MM.1S (cell line): ENCODE measurements at regions not wholly inside any gene's neighbourhood (a gene's known extent, or its start where the extent isn't known, plus 50 kb on each side); places are given as distances from the start of the nearest gene placed in this dataset.

Experiments
- DNase-seq: peaks from one replicate; pipeline ENCODE4 v3.0.0-alpha.2; 2015
- H2AFZ ChIP-seq: fragments of 300-600 bp; sonication (generic); 2 replicates; pipeline ENCODE4 v1.6.0; 2016; ENCODE audit warnings: antibody characterized with exemption, low read length
- H3F3A ChIP-seq: fragments of 300-600 bp; sonication (generic); 2 replicates; pipeline ENCODE4 v1.6.1; 2016; ENCODE audit warnings: mild to moderate bottlenecking, antibody characterized with exemption, low read length, moderate library complexity, mixed read lengths; ENCODE audit not compliant: insufficient read depth
- H3K27ac ChIP-seq: fragments of 300-600 bp; sonication (generic); 2 replicates; pipeline ENCODE4 v1.5.1; 2016; ENCODE audit warnings: mild to moderate bottlenecking, low read length
- H3K27me3 ChIP-seq: fragments of 300-600 bp; sonication (generic); replicated peaks from 2 replicates; pipeline ENCODE4 v1.6.0; 2016; ENCODE audit warnings: low read length; ENCODE audit not compliant: insufficient read depth
- H3K36me3 ChIP-seq: fragments of 300-600 bp; sonication (generic); replicated peaks from 2 replicates; pipeline ENCODE4 v1.6.1; 2016; ENCODE audit warnings: mild to moderate bottlenecking, low read length, mixed read lengths; ENCODE audit not compliant: insufficient read depth
- H3K4me1 ChIP-seq: fragments of 300-600 bp; sonication (generic); 2 replicates; pipeline ENCODE4 v1.6.1; 2016; ENCODE audit warnings: low read length, mixed read lengths
- H3K4me2 ChIP-seq: fragments of 300-600 bp; sonication (generic); 2 replicates; pipeline ENCODE4 v1.6.0; 2016; ENCODE audit warnings: low read depth, low read length
- H3K4me3 ChIP-seq: fragments of 300-600 bp; sonication (generic); 2 replicates; pipeline ENCODE4 v1.5.1; 2016; ENCODE audit warnings: low read length, mixed read lengths
- H3K79me2 ChIP-seq: fragments of 300-600 bp; sonication (generic); 2 replicates; pipeline ENCODE4 v1.6.1; 2016; ENCODE audit warnings: mixed run types, low read length, mixed read lengths
- H3K9ac ChIP-seq: fragments of 300-600 bp; sonication (generic); 2 replicates; pipeline ENCODE4 v1.6.1; 2016; ENCODE audit warnings: low read length, mixed read lengths
- H3K9me2 ChIP-seq: fragments of 300-600 bp; sonication (generic); replicated peaks from 2 replicates; pipeline ENCODE4 v1.6.1; 2016; ENCODE audit warnings: mild to moderate bottlenecking, low read length, mixed read lengths; ENCODE audit not compliant: insufficient read depth
- H3K9me3 ChIP-seq: fragments of 300-600 bp; sonication (generic); replicated peaks from 2 replicates; pipeline ENCODE4 v1.6.1; 2016; ENCODE audit warnings: mild to moderate bottlenecking, low read length, mixed read lengths; ENCODE audit not compliant: insufficient read depth
- H4K20me1 ChIP-seq: fragments of 300-600 bp; sonication (generic); 2 replicates; pipeline ENCODE4 v1.6.1; 2016; ENCODE audit warnings: mild to moderate bottlenecking, low read length, moderate library complexity, mixed read lengths; ENCODE audit not compliant: insufficient read depth
- CTCF ChIP-seq: fragments of 300-600 bp; sonication (generic); IDR thresholded peaks from 2 replicates; pipeline ENCODE4 v1.5.1; 2016; ENCODE audit warnings: antibody characterized with exemption, low read length, mixed read lengths
- EZH2 ChIP-seq: fragments of 300-600 bp; sonication (generic); optimal IDR thresholded peaks from 2 replicates; pipeline ENCODE3; 2017; ENCODE audit warnings: low read depth, mild to moderate bottlenecking, antibody characterized with exemption, low read length, mixed read lengths
- EZH2phosphoT487 ChIP-seq: fragments of 300-600 bp; sonication (generic); IDR thresholded peaks from 2 replicates; pipeline ENCODE4 v1.6.1; 2018; ENCODE audit warnings: antibody characterized with exemption, low read length

DNA sequence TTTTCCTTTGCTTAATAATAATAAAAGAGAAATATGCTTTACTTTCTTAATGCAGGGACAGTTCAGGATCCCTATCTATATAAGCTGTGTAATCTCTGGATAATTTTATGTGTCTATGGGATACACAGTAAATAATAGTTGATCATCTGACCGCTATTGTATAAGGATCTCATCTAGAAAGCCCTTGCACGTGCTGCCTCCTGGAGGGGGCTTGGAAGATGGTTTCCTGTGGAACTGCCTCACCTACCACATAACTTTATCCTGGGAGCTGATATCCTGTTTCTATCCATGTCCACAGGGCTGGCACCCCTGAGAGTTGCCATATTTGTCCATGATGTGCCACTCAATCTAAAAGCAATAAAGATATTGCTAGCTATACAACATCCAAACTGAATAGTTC, 139.3 kb upstream of the FRMPD4 start:
- Histone ChIP-seq H2AFZ (no peak overlapping the region), H3K36me3 (no peaks in the 10 kb centered on the region), H3F3A (no peaks in the 10 kb centered on the region), H3K27me3 (no peaks in the 10 kb centered on the region), H3K9me3 (no peaks in the 10 kb centered on the region), H4K20me1 (no peaks in the 10 kb centered on the region), H3K9ac (no peak overlapping the region), H3K27ac (no peak overlapping the region), H3K4me2 (no peak overlapping the region), H3K4me1 (no peaks in the 10 kb centered on the region), H3K4me3 (no peak overlapping the region), H3K79me2 (no peaks in the 10 kb centered on the region), H3K9me2 (no peaks in the 10 kb centered on the region)
- no peak for TF ChIP-seq EZH2
- TF ChIP-seq EZH2phosphoT487: no peak
- TF ChIP-seq CTCF: no peak
- no peak for DNase-seq

DNA sequence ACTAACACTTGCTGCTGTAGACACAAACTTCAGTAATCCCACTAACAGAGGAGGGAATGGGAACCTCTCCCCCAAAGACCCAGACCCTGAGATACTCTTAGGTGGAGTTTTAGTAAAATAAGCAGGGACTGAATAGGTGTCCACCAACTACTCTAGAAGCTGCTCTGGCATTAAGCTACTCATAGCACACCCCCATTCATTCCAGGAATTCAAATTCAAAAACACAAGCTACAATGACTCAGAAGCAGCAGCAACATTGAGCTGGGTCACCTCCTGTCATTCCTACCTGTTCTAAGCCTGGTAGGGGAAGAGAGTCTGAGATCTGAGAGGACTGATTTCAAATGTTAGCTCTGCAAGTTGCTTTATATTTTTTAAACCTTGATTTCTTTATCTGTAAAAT, 135.4 kb upstream of the FRMPD4 start:
- no peak overlapping the region for H3K27ac ChIP-seq
- H3K4me3 ChIP-seq: no peak overlapping the region
- H3K36me3 ChIP-seq: no peaks in the 10 kb centered on the region
- no peaks in the 10 kb centered on the region for H4K20me1 ChIP-seq
- DNase-seq: no peak
- no peaks in the 10 kb centered on the region for H3K4me1 ChIP-seq
- no peak for TF ChIP-seq CTCF
- TF ChIP-seq EZH2: no peak
- no peak for TF ChIP-seq EZH2phosphoT487
- no peak overlapping the region for H3K4me2 ChIP-seq
- no peaks in the 10 kb centered on the region for H3K9me2 ChIP-seq
- no peaks in the 10 kb centered on the region for H3K9me3 ChIP-seq
- no peaks in the 10 kb centered on the region for H3F3A ChIP-seq
- no peak overlapping the region for H2AFZ ChIP-seq
- H3K27me3 ChIP-seq: no peaks in the 10 kb centered on the region
- no peak overlapping the region for H3K9ac ChIP-seq
- H3K79me2 ChIP-seq: no peaks in the 10 kb centered on the region

- Histone ChIP-seq H3K4me3 (no peak overlapping the region), H3K27me3 (no peaks in the 10 kb centered on the region), H3K36me3 (no peaks in the 10 kb centered on the region), H3K9me3 (no peaks in the 10 kb centered on the region), H3K9ac (no peak overlapping the region), H3K4me2 (no peak overlapping the region), H3K9me2 (no peaks in the 10 kb centered on the region), H3K4me1 (no peaks in the 10 kb centered on the region), H3K79me2 (no peaks in the 10 kb centered on the region), H2AFZ (no peak overlapping the region), H4K20me1 (no peaks in the 10 kb centered on the region), H3F3A (no peaks in the 10 kb centered on the region), H3K27ac (no peak overlapping the region)
- TF ChIP-seq EZH2 (no peak), CTCF (no peak), EZH2phosphoT487 (no peak)
- DNase-seq: no peak
Observed at GRCh38 chrX:12007881-12008280, 130.4 kb upstream of the FRMPD4 start.

DNA sequence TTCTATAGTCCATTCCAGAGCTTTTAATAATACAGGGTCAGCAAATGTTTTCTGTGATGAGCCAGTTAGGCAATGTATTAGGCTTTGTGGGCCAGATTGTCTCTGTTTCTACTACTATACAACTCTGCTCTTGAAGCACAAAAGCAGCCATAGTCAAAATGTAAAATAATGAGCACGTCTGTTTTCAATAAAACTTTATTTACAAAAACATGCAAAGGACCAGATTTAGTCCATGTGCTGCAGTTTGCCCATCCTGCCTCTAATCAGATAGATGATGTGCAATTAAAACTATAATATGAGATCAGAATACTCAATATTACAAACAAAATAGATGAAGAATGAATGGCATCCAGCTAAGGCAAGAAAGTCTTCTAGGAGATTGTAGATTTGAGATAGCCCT, 127.8 kb upstream of the FRMPD4 start:
- no peaks in the 10 kb centered on the region for H3K27me3 ChIP-seq

More for the DNA sequence above, 127.8 kb upstream of the FRMPD4 start:
- no peak overlapping the region for H3K9ac ChIP-seq
- no peaks in the 10 kb centered on the region for H3K4me1 ChIP-seq
- H3K4me2 ChIP-seq: no peak overlapping the region
- no peaks in the 10 kb centered on the region for H4K20me1 ChIP-seq
- no peak overlapping the region for H2AFZ ChIP-seq
- H3K36me3 ChIP-seq: no peaks in the 10 kb centered on the region
- H3K79me2 ChIP-seq: no peaks in the 10 kb centered on the region
- no peaks in the 10 kb centered on the region for H3K9me2 ChIP-seq
- H3K27ac ChIP-seq: no peak overlapping the region
- no peaks in the 10 kb centered on the region for H3K9me3 ChIP-seq
- H3F3A ChIP-seq: no peaks in the 10 kb centered on the region
- no peak overlapping the region for H3K4me3 ChIP-seq
- DNase-seq: no peak
- TF ChIP-seq EZH2: no peak
- no peak for TF ChIP-seq EZH2phosphoT487
- no peak for TF ChIP-seq CTCF
